NCI-H226 (cell line): ENCODE measurements at regions not wholly inside any gene's neighbourhood (a gene's known extent, or its start where the extent isn't known, plus 50 kb on each side); places are given as distances from the start of the nearest gene placed in this dataset.

Experiments
- DNase-seq: peaks from one replicate; pipeline ENCODE4 v3.0.0-alpha.2; 2015

DNA sequence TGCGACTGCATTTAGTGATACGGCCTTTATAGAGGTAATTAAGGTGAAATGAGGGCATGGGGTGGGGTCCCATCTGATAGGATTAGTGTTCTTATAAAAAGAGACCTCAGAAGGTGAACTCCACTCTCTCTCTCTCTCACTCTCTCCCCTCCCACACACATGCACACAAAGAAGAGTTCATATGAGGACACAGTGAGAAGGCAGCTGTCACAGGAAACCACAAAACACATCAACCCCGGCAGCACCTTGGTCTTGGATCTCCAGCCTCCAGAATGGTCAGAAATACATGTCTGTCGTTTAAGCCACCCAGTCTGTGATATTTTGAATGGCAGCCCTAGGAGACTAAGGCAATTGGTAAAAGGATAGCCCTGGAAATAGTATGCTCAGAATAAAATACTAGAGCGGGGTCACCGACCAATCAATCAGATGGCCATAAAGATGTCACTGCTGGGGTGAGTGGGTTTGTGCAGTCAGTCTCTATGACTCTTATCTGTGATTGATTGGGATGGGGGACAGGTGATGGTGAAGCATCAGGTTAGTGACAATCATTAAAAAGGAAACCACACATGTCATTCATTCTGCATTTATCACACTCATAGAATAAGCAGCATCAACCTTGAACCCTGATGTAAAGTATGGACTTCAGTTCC lies 118.9 kb upstream of the POU3F3 start:
- DNase-seq, result no peak

DNA sequence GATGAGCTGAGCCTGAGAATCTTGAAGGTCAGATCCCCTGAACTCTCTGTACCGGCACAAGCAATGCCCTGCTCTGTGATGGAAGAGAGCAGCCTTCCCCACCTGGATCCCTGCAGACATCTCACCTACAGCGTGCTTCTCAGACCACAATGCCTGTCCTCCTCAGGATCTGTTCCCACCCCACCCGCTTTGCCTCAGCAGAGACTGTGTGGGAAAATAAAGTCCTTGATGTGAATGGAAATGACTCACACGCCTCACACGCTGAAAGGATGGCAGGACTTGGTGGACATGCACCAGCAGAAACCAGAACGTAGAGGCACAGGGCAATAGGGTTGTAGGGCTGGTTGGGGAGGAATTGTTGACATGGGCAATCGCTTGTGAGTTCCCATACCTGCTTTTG lies 117.9 kb upstream of the POU3F3 start:
- no peak for DNase-seq

DNA sequence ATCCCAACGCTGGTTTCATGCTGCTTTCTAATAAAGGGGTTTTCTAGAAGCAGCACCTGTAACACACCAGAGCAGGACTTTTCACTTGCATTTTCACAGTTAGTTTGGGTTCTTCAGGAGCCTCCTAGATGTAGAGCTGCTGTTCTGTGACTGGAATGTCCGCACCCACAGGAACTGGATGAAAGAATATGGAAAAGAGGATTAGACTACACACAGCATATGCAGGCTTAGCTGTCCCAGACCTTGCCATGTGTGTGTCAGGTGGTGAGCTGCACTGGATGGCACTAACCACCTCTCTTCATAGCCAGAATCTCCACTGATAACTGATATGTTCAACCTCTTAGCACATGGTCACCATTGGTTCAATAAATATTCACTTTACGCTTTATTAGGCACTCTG lies 112.1 kb upstream of the POU3F3 start:
- no peak for DNase-seq

DNA sequence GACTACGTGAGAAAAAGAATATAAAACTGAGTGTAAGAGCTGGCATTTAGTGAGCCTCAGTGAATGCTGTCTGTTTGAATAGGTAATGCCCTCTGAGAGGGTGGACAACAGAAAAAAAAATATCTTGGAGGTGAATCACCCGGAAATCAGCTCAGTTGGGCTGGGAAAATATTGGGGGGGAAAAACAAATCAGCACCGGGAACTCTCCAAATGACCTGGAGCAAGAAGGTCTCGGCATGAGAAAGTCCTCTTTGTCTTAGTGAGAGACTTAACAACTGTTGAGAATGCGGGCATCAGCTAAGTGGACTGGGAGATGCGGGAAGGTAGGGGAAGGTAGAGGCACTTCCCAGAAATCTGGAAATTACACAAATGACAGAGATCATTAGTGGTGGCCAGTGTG lies 109.4 kb upstream of the POU3F3 start:
- DNase-seq, result no peak

DNA sequence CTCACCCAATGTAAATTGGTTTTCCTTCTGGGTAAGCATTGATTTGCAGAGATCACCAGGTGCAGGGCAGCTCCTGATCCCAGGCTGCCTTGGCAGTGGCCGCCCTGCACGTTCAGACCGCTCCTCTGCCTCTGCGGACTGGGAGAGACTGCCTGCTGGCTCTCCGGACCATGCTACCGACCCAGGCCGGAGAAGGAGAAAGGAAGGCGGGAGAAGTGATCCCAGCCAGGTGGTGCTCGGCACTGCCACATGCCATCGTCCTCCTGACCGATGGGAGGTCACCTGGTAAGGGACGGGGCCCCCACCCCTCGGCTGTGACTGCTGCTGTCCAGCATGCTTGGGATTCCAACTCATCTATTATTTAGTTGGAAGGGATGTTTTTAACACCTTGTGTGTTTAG lies 108.1 kb upstream of the POU3F3 start:
- DNase-seq, result no peak

DNA sequence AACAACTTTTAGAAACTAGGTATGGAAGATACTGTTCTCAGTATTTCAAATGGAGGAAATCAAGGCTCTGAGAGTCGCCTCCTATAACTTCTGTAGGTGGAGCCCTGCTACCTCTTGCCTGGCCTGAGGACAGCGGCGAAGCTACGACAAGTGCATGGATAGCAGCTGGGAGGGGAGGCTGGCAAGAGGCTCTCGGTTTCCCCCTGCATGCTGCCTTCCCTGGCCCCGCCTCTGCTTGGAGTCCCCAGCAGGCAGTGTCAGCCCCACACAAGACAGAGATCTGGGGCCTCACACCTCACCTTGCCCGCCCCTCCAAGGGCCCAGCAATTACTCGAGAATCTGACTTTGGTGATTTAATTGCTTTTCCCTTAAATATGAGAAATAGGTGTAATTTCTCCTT lies 107.6 kb upstream of the POU3F3 start:
- no peak for DNase-seq

DNA sequence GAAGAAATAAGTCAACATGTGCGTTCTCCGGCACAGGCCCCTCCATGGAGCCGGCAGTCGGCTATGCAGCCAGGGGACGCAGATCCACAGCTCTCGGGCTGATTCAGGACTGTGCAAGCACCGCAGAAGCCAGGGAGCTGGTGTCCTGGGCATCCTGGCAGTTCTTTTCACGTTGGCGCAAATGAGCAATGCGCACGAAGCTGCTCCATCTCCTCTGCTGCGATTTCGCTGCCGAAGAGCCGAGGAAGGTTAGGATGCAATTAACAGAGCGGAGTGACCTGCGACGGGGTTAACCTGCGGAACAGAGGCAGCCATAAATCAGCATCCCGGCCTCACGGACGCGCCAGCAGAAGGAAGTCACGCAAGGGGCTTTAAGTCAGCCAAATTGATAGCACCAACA lies 107.1 kb upstream of the POU3F3 start:
- DNase-seq, result no peak

DNA sequence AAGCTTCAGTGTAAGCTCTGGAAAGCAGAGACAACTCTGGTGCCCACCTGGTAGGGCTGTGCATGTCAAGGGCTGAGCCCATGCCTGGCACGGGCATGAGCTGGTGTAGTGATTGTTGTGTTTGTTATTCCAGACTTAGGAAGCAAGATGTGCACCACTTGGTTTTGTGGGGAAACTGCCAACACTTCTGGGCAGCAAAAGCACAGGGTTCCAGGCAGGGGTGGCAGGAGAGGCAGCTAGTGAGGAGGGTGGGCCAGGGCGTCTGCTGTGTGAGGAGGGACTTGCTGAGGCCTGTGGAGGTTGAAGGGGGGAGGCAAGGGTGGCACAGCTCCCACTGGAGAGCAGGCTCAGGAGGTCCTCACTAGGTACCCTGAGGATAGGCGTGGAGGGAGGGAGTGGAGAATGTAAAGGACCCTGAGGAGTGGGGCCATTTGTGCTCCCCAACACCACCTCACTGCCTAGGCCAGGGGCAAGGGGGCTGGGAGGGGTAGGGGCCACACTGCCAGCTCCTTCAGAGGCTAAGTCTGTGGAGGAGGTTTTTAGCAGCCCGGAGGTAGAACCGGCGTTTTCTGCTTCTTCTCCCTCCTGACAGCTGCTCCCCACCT lies 104.0 kb upstream of the POU3F3 start:
- no peak for DNase-seq

DNA sequence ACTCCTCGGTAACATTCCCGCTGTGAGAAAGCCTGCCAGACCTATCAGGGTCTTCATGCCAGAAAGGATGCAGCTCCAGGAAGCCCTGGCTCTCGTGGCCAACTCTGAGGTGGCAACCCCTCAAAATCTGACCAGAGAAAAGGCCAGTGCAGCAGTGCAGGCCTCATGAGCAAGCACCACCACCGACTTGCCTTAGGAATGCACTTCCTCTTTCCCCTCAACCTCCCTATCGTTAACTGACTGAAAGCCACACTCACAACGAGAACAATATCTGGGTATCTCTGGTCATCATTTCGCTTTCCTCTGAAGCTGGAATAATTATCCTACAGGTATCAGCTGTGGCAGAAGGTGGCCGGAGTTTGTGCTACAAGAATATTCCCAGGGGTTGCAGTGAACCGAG lies 101.4 kb upstream of the POU3F3 start:
- DNase-seq, result no peak

DNA sequence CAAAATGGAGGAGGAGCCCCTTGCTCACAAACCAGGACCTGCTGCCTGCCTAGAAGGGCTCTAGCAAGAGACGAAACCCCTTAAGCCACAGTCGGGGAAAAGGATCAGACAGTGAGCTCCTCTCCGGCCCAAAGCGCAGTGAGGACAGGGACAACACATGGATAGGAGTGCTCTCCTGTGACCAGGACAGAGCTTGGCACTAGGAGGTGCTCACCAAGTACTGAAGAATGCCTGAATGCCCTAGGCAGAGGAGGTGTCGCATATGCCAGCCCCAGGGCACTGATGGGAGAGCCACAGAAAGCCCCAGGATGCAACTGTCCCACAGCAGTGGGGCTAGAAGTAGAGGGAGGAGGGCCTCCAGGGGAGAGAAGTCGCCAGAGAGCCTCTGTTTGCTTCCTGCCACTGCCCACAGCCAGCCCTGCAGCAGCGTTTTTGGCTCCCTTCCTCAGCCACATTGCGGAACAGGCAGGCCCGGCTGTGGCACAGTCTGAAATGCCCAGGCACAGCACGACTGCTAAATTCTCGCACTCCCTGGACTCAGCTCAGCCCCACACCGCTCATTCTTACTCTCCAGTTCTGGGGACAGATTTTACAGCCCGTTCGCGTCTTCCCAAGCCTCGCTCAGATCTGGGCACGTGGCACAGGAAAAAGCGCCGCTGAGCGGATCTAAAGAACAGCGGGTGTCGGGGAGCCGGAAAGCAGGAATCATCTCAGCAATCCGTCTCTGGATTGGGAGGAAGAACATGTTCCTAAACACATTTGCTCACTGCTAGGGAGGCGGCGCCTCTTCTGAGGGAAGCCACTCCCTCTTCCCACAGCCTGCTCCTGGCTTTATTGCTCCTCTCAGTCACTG lies 98.7 kb upstream of the POU3F3 start:
- DNase-seq, result no peak

DNA sequence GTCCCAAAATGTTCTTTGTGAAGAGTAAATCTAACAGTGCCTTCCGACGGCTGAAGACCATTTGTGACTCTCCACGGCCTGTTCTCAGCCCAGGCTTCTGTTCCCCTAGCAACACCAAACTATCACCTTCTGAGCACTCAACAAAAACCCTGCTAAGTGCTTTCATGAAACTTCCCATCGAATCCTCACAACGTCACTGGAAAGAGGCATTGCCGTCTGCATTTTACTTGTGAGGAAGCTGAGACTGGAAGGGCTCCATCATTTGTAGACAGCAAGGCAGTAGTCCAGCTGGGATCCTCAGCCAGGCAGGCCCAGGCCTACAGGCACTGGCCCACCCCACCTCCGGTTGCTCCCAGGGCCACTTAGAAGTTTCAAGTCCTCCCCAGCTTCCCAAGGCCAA lies 97.8 kb upstream of the POU3F3 start:
- no peak for DNase-seq

DNA sequence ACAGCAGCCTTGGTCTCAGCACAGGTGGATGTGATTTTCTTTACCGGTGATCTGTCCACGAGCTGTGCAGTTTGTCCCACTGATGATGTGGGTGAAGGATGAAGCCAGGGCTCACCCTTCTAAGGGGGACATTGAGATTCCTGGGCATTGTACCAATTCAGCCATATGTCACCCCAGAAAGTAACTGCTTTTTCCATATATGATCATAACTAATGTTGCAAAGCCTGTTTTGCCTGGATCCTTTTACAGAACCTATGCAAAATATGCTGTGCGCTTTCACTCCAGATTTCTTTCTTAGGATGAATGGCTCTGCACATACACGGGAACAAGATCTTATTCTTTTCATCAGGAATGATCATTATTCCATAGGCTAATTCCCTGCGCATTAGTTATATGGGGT lies 96.9 kb upstream of the POU3F3 start:
- DNase-seq, result no peak

DNA sequence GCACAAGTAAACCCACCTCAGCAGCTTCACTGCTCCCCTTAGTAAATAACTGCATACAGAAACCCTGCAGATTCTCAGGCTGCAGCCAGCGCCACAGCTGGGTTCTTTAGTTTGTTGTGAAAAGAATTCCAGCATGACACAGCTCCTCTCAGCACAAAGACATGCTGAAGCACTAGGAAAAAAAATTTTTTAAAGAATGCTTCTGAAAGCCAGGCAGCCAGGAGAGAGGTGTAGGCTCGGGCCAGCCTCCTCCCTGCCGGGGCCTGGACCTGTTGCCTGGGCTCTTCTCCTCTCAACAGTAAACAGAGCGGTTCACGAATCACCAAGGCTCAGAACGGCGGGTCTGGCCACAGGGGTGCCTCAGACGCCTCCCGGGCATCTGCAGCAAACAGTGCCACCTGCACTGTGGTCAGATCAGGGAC lies 95.7 kb upstream of the POU3F3 start:
- no peak for DNase-seq

DNA sequence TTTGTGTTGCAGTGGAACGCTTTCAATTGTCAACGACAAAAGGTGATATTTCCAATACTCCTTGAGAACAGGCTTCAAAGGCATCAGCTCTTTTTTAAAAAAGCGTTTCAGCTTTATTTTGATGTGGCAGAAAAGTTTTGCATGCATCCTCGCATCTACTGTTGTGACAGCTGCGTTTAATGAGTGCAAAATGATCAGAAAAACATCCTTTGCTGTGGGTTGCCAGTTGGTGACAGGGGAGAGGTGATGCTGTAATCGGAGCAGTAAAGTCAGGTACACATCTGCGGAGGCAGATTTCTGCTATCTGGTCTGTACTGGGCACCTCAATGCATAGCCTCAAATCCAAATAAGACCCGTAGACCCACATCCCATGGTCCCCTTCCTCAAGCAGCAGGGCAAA lies 91.9 kb upstream of the POU3F3 start:
- no peak for DNase-seq

DNA sequence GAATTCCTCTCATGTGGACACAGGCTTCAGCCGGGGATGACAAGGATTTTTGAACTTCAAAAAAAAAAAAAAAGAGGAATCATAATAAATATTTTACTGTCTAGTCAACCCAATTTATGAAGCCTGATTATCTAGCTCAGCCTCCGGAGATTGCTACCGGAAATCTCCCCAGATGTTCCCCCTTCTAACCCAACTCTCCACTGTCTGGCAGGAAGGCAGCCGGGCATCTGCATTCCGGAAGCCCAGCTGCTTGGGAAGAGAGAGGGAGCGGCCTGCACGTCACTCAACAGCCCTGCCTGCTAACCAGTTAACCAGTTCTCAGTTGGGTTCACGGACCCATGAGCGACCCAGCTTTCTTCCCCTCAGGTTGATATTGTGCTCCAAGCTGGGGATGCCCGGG lies 87.2 kb upstream of the POU3F3 start:
- no peak for DNase-seq

DNA sequence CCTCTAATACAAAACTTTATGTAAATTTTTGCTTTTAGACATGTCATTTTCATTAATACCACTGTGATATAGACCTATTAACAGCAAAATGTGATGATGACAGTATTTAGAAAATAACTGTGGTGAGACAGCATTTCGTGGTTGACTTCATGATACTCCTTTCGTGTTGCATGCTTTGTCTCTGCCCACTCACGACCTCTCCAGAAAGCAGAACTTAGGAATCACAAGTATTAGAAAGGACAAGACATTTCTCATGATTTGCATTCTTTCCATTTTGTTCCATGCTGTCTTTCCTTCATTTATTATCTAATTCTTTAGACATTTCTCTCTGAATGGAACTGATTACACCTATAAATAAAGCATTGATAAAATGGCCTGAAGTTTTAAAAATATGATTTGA lies 85.2 kb upstream of the POU3F3 start:
- no peak for DNase-seq

DNA sequence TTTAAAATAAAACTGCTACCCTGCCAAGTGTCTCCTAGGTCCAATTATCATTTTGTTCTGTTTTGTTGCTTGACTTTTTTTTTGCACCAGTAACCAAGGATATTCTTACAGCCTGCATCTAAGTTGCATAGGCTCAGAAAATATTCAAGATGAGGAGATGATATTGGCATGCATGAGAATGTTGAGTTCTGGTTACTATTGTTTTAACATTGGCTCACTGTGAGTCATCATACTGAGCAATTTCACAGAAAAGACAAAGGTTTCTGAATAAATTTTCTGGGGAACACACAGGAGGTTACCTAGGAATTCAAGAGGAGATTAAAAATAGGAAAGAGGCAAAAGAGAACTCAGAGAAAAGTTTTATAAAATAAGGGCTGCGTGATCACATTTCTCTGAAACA lies 84.8 kb upstream of the POU3F3 start:
- DNase-seq, result no peak

DNA sequence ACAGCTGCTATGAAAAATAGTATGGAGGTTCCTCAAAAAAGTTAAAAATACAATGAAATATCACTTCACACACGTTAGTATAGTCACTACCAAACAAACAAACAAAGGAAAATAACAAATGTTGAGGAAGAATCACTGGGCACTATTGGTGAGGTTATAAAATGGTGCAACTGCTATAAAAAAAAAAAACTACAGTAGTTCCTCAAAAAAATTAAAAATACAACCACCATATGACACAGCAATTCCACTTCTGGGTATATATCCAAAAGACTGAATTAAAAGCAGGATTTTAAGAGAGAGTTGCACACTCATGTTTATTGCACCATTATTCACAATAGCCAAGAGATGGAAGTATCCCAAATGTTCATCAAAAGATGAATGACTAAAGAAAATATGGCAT lies 80.9 kb upstream of the POU3F3 start:
- DNase-seq, result no peak

DNA sequence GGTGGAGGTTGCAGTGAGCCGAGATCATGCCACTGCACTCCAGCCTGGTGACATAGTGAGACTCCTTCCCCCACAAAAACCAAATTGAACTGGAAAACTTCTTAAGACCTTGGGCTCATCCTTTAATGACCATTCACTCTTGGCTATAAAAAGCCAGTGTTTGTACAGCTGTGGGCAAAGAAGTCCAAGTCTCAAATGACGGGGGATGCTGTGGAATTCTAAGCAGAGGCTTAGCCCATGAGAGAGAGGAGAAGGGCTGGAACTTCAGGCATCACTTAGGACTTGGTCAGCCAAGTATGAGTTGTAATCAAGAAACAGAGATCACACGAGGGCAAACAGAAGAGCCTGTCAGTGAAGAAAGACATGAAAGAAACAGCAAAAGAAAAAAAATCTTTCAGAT lies 79.3 kb upstream of the POU3F3 start:
- no peak for DNase-seq

DNA sequence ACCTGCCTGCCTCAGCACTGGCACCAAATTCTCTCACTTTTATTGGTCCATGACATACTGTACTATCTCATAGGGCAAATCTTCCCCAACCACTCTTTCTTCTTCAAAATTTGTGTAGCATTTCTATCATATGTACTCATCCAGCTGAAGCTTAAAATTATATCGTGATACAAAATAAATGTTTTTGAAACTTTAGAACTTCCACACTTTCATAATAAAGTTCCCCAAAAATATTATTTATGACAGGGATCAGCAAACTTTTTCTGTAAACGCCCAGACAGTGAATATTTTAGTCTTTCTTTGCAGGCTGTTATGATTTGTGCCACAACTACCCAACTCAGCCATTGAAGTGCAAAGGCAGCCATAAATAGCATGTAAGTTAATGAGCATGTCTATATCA lies 76.2 kb upstream of the POU3F3 start:
- no peak for DNase-seq

DNA sequence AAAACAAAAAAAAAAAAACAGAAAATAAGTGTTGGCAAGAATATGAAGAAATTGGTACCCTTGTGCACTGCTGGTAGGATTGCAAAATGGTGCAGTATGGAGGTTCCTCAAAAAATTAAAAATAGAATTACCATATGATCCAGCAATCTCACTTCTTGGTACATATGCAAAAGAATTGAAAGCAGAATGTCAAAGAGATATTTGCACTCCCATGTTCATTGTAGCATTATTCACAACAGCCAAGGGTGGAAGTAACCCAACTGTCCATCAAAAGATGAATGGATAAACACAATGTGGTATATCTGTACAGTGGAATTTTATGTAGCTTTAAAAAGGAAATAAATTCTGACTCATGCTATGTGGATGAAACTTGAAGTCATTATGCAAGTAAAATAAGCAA lies 72.8 kb upstream of the POU3F3 start:
- no peak for DNase-seq

DNA sequence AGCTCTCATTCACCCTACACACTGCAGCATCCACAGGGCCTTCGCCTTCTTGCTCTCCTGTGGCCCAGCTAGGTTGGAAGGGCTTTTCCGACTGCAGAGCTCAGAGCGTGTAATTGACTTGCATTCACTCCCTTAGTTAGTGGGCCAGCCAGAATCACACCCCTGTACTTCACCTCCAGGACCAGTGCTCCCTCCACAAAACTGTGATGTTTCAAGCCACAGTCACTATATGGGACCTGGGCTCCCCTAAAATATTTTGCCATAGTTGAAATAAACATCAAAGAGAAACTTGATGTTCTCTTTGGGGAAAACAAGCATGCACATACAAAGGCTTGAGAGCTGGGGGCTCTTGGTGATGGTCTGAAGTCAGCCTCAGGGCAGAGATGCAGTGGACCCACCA lies 69.7 kb upstream of the POU3F3 start:
- DNase-seq, result no peak

DNA sequence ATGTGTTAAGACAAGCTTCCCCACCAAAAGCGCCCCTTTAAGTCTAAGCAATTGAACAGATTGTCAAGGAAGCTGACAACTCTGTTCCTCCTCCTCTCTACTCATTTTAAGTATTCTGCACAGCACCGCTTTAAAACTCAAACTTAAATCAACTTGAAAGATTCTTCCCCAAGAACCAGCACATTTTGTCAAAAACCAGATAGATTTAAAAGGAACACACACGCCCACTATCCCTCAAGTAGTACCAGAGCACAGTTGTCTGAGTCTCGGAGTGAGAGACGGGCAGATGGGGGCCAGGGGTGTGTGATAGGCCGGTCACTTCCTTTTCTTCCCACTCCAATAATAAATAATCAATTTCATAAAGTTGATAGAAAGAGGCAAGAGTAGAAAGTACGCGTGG lies 67.7 kb upstream of the POU3F3 start:
- DNase-seq, result no peak

DNA sequence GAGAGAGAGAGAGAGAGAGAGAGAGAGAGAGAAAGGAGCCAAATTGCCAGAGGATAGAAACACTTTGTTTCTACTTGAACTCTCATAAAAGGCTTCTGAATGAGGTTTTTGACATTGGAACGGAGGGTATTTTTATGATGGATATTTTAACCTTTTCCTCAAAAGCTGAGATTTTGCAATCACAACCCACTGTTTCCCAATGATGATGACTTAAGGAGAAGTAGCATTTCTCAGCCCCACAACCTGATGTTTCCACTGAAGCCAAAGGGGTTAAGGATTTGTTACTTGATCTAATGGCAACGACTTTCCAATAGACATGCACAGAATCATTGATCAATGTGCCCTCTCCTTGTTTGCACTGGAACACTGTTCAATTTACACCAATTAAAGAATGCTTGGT lies 67.1 kb upstream of the POU3F3 start:
- no peak for DNase-seq
